ENCODE measurements at regions not wholly inside any gene's neighbourhood (a gene's known extent, or its start where the extent isn't known, plus 50 kb on each side); places are given as distances from the start of the nearest gene placed in this dataset.
A peak's percentile ranks its signal among the peaks of the same experiment; 100 is the strongest.

DNA sequence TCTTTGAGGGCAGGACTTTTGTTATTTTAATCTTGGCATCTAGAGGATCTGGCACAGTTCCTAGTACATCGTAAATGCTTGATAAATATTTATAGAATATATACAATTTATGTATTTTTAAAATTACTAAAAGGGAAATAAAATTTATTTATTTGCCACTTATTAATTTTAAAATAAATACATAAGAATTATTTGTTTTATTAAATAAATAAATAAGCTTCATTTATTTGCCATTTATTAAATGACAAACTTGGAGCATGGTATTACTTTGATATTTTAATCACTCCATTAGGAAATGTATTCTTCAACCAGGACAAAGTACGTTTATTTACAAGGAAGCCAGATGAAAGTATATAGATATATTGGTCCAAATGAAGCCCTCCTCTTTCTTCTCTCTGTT, 118.7 kb upstream of the LRIG3 start:
- TF ChIP-seq, protein P1, sequence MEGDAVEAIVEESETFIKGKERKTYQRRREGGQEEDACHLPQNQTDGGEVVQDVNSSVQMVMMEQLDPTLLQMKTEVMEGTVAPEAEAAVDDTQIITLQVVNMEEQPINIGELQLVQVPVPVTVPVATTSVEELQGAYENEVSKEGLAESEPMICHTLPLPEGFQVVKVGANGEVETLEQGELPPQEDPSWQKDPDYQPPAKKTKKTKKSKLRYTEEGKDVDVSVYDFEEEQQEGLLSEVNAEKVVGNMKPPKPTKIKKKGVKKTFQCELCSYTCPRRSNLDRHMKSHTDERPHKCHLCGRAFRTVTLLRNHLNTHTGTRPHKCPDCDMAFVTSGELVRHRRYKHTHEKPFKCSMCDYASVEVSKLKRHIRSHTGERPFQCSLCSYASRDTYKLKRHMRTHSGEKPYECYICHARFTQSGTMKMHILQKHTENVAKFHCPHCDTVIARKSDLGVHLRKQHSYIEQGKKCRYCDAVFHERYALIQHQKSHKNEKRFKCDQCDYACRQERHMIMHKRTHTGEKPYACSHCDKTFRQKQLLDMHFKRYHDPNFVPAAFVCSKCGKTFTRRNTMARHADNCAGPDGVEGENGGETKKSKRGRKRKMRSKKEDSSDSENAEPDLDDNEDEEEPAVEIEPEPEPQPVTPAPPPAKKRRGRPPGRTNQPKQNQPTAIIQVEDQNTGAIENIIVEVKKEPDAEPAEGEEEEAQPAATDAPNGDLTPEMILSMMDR (conservative IDR thresholded peaks at IDR 0.05; ENCODE audit: low read length): no peak
- no peak overlapping the region for H3K4me3 ChIP-seq (ENCODE audit: low read length)
- no peak for DNase-seq (ENCODE audit: low read depth)

DNA sequence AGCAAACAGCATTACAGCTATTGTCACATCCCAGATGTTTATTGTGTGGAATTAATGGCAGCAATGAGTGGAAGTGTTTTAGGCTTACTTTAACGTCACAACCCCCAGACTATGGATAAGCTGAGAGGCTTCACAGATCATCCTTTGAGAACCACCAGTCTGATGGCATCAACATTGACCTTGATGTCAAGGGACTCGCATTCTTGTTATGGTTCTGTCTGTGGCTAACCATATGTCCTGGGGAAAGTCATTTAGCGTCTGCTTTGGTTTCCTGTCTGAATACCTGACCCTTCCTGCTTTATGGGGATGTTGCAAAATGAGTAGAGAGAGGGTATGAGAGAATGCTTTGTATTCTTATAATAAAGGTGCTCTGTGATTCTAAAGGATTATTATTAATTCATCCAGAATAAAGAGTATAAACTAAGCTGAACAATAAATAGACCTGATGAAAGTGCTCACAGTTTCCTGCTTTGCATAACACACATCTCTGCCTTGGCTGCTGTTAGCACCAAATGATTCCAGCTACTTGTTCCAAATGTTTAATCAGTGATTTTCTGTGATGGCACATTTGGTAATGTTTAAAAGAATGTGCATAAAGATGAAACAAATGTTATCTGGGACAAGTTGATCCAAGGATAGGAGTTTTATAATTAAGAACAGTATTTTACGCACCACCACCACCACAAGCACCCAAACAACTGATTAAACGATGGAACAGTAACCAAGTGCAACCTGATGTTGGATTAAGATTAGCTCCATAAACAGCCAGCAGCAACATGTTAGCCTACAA, 116.9 kb upstream of the LRIG3 start:
- TF ChIP-seq, protein P1 (conservative IDR thresholded peaks at IDR 0.05; ENCODE audit: low read length): no peak
- H3K4me3 ChIP-seq (ENCODE audit: low read length): no peak overlapping the region
- peak; percentile 76 for DNase-seq (ENCODE audit: low read depth)

DNA sequence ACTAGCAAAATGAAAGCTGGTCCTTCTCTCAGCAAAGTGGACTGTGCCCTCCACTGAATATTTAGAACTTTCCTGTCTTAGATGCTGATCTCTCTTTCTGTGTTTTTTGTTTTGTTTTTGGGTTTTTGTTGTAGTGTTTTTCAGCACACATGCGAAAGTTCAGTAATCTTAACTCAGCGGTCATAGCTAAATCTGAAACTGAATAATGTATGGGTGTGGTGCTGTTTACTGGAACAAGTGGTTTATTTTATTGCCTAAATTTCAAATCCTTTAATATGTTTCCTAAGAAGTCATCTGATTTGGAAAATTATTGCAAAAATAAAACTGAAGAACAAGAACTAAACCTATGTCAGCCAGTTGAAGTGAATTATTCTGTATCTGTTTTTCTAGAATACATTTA, 116.0 kb upstream of the LRIG3 start:
- no peak for DNase-seq (ENCODE audit: low read depth)
- TF ChIP-seq, protein P1 (conservative IDR thresholded peaks at IDR 0.05; ENCODE audit: low read length): no peak
- H3K4me3 ChIP-seq (ENCODE audit: low read length): no peak overlapping the region

DNA sequence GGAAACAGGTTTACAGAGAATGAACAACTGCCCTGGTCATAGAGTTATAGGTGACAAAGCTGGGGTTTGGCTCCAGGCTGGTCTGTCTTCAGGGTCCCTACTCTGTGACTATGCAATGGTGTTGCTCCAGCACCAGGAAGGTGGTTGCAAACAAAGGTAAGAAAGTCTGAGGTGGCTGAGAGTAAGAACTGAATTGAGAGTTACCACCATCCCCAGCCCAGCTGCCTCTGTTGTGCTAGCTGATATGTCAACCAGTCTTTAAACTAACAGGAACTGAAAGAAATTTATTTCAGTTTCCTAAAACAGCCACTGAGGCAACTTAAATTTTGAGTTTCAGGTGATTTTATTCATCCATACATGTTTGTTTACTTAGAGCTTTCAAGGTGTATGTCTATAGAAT, 111.0 kb upstream of the LRIG3 start:
- no peak overlapping the region for H3K4me3 ChIP-seq (ENCODE audit: low read length)
- no peak for DNase-seq (ENCODE audit: low read depth)
- TF ChIP-seq, protein P1 (conservative IDR thresholded peaks at IDR 0.05; ENCODE audit: low read length): no peak

DNA sequence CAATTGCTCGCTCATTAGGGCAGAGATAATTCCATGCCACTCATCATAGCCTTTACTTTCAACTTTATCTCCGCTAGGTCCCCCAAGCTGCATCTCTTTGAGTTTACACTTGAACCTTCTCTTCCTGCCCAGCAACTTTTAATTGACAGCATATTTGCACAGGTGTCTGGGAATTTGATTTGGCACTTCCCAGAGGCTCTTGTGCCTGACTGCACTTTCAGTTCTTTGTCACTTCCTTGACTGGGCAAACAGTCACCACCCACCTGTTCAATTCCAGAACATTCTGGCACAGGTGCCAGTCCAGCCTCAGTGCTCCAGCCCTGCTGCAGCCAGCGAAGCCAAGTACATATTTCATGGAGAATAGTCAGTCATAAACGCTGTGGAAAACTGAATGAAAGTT, 110.1 kb upstream of the LRIG3 start:
- no peak for DNase-seq (ENCODE audit: low read depth)
- TF ChIP-seq, protein P1 (conservative IDR thresholded peaks at IDR 0.05; ENCODE audit: low read length): no peak
- no peak overlapping the region for H3K4me3 ChIP-seq (ENCODE audit: low read length)

DNA sequence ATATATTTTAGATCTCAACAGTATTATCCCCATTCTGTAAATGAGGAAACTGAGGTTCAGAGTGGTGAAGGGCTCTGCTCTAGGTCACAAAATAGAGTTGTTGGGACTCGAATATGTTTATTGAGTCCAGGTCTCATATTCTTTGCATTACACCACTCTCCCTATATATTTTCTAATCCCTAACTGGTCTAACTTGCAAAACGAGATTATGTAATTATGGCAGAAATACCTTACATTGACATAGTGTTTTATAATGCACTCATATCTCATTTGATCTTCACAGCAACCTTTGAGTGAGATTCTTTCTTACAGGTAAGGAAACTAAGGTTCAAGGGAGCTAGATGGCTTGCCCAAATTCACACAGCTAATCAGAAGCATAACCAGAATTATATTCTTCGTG, 106.9 kb upstream of the LRIG3 start:
- no peak overlapping the region for H3K4me3 ChIP-seq (ENCODE audit: low read length)
- no peak for DNase-seq (ENCODE audit: low read depth)
- TF ChIP-seq, protein P1 (conservative IDR thresholded peaks at IDR 0.05; ENCODE audit: low read length): no peak

DNA sequence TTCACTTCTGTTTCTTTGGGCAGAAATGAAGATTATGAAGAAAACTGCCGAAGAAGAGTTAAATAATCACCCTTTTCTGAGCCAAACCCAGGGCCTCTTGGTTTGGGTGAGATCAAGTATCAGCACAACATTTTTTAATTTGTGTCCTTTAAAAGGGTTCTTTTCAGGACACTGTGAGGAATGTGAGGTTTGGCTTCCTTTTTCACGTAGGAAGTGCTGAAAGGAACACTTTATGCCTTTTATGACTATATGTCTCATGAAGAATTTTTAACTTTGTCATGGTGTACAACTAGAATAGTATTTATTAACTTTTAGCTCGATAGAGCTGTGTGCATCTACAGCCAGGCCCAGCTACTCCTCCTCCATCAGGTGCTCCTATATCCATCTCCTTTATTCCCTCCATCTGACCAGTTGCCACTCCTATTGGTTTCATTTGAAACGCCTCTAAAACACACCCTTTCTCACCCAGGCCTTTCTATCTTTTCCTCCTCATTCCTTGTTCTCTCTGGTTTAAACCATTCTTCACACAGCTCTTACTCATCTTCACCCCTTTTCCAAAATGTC, 103.6 kb upstream of the LRIG3 start:
- TF ChIP-seq, protein P1 (conservative IDR thresholded peaks at IDR 0.05; ENCODE audit: low read length): no peak
- peak; percentile 73 for DNase-seq (ENCODE audit: low read depth)
- H3K4me3 ChIP-seq (ENCODE audit: low read length): no peak overlapping the region

All from AG10803 (cell line).